Testis (tissue), 2 donors: ENCODE measurements at regions not wholly inside any gene's neighbourhood (a gene's known extent, or its start where the extent isn't known, plus 50 kb on each side); places are given as distances from the start of the nearest gene placed in this dataset.

Source experiments
- CTCF ChIP-seq, 3 experiments: fragments of 450-650 bp in 2 of 3; fragments of 200-600 bp in 1 of 3; sonication (generic) in 1 of 3; IDR thresholded peaks; one replicate each; pipeline ENCODE4 v1.5.1; 2016 to 2019; ENCODE audit warnings: antibody characterized with exemption in 3 of 3, mild to moderate bottlenecking in 2 of 3, moderate library complexity in 1 of 3
- POLR2A ChIP-seq: fragments of 450-650 bp; IDR thresholded peaks from one replicate; pipeline ENCODE4 v1.6.1; 2017; ENCODE audit warnings: antibody characterized with exemption, mild to moderate bottlenecking, moderate library complexity

- TF ChIP-seq CTCF (IDR thresholded peaks at IDR 0.05), result no peak
- TF ChIP-seq POLR2A, result no peak
Observed at GRCh38 chr5:87042554-87042953, 225.1 kb upstream of the RASA1 start.
